Activated CD4-positive, alpha-beta T cell treated with anti-CD3 and anti-CD28 coated beads for 4 hours (primary cell): ENCODE measurements at regions not wholly inside any gene's neighbourhood (a gene's known extent, or its start where the extent isn't known, plus 50 kb on each side); places are given as distances from the start of the nearest gene placed in this dataset.

Source experiments
- DNase-seq, 2 donors: peaks; one replicate each; pipeline ENCODE4 v3.0.0-alpha.2; 2020

DNA sequence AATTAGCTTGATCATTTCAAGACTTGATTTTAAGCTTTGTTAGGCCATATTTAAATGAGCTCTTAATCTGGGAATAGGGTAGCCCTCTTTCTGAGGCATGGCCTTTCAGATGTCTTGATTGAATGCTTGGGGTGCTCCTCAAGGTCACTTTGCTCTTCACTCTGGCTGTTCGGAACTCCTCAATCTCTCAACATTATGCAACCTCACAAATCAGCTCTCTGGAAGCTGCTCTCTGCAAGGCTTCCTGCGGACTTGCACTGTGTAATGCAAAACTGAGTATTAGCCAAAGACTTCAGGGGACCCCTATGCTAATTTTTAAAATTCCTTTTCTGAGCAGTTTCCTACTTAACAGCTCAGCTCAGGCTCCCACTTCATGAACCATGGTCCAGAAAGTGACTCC is 398.3 kb downstream of the PRDM5 start:
- DNase-seq: no peak

GRCh38 chr4:120520761-120521160 is 401.8 kb downstream of the PRDM5 start:
- DNase-seq: no peak

DNA sequence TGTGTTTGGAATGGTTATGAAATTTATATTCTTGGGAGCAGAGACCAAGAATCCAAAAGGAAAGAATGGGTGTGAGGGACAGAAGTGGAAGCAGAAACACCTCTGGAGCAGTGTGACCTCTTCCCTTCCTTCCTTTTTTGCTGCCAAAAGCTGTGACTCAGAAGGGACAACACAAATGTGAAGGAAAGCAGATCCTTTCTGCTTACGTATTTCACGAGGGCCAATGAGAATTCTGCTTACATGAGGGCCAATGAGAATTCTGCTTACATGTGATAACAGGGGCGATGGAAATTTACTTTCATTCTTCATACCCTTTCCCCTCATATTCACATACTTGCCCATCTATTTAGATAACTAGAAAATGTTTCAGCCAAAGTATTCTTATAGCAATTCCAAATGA is 404.6 kb downstream of the PRDM5 start:
- DNase-seq: no peak

GRCh38 chr4:120509719-120510118 is 412.8 kb downstream of the PRDM5 start:
- no peak for DNase-seq

- no peak for DNase-seq
Measured at GRCh38 chr4:120509222-120509621, 413.3 kb downstream of the PRDM5 start.

- DNase-seq: no peak
Measured at GRCh38 chr4:120508036-120508435, 414.5 kb downstream of the PRDM5 start.

DNA sequence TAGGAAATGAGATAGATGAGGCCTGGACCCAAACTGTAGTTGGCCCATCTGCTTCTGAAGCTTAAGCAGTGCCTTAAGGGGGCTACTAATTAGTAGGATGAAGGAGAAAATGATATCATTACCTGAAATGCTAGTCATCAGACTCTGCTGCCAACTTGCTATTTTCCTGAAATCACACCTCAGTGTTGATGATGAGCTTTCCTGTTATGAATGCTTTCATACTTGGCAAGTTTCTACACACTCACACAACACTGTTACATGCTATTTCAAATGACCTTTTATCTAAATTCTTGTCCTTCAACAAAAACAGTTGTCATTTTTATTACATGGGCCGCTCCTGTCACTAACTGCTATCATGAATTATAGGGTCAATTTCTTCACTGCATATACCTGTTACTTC is 416.0 kb downstream of the PRDM5 start:
- DNase-seq: no peak

- no peak for DNase-seq
Measured at GRCh38 chr4:120498678-120499077, 423.8 kb downstream of the PRDM5 start.

DNA sequence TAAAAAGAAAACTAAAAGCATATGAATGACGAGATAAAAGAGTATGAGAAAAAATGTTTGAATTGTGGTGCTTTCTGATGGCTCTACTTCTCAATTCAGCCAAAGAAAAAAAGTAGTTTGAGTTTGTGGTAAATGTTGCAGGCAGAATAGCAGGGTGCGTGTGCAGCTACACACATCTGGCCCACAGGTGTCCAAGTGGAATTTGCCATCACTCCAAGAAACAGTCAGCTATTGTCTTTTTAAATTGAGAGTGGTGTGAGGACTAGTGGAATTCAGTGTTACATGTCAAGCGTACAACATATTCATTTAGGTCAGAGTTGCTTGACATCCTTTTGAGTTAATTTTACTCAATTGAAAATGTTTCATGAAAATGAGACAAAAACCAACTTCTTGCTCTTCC is 424.8 kb upstream of the MAD2L1 start:
- no peak for DNase-seq

GRCh38 chr4:120481756-120482155 is 415.1 kb upstream of the MAD2L1 start:
- DNase-seq: no peak

GRCh38 chr4:120472447-120473131 is 405.9 kb upstream of the MAD2L1 start:
- DNase-seq: no peak

DNA sequence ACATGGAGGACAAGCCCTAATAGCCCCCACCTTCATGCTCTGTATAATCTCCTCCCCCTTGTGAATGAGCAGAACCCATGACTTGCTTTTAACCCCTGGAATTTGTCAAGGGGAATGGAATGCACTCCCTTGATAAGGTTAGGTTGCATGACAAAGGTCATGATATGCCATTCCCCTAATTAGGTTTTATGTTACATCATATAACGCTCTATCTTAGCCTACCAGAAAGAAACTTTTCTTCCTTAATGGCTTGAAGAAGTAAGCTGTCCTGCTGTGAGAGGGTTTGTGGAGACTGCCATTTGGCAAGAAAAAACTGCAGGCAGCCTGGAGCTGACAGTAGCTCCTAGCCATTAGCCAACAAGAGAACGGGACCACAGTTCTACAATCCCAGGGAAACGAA is 399.8 kb upstream of the MAD2L1 start:
- DNase-seq: no peak

DNA sequence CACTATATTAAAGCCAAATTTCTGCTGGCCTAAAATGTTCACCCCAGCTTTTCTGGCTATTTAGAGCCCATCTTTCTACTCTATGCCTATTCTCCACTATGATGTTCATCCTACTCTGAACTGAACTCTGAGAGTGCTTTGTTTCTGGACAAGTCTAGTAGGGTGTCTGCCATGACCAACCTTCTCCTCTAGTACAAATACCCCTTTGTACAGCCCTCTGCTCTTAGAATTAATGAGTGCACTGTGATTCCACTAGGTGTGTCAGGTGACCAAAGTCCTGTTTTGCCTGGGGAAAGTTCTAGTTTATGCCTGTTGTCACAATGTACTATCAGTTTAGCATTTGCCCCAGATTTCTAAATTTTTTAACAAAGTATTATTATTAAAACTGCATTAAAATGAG is 388.1 kb upstream of the MAD2L1 start:
- DNase-seq: no peak

GRCh38 chr4:120452536-120452935 is 385.9 kb upstream of the MAD2L1 start:
- DNase-seq: no peak

GRCh38 chr4:120452001-120452400 is 385.4 kb upstream of the MAD2L1 start:
- DNase-seq: no peak

DNA sequence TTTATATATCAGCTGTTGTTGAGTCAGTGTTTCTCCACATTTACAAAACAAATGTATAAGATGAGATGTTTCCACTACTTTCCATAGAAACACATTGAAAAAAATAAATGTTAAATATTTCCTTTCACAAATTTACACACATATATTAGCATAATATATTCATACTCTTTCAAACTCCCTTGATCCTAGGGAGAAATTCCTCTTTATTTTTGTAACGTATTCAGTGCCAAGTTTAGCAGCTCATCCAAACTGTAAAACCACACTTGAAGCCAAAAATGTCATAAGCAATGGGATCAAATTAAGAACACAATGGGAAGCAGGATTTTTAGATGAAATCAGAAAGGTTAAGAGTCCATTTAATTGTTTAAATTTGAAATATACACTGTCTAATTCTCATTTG is 381.1 kb upstream of the MAD2L1 start:
- DNase-seq: no peak

DNA sequence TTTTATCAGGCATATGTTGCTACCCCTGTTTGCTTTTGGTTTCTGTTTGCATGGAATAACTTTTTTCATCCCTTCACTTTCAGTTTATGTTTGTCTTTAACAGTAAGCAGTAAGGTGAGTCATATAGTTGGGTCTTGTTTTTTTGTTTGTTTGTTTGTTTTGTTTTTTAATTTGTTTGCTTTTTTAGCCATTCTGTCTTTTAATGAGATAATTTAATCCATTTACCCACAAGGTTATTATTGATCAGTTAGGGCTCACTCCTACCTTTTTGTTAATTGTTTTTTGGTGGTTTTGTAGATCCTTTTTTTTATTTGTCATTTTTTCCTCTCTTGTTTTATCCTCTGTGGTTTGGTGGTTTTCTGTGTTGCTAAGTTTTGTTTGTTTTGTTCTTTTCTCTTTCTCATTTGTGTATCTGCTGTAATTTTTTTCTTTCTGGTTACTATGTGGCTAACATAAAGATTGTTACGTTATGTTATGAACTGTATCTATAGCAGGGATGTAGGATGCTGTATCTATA is 379.5 kb upstream of the MAD2L1 start:
- DNase-seq: no peak

- DNase-seq: no peak
Measured at GRCh38 chr4:120445186-120445585, 378.5 kb upstream of the MAD2L1 start.

- no peak for DNase-seq
Measured at GRCh38 chr4:120443116-120443515, 376.5 kb upstream of the MAD2L1 start.

- DNase-seq: no peak
Measured at GRCh38 chr4:120440730-120441129, 374.1 kb upstream of the MAD2L1 start.

GRCh38 chr4:120435179-120435578 is 368.5 kb upstream of the MAD2L1 start:
- DNase-seq: no peak

GRCh38 chr4:120434756-120435155 is 368.1 kb upstream of the MAD2L1 start:
- no peak for DNase-seq

GRCh38 chr4:120432301-120432860 is 365.7 kb upstream of the MAD2L1 start:
- DNase-seq: no peak

DNA sequence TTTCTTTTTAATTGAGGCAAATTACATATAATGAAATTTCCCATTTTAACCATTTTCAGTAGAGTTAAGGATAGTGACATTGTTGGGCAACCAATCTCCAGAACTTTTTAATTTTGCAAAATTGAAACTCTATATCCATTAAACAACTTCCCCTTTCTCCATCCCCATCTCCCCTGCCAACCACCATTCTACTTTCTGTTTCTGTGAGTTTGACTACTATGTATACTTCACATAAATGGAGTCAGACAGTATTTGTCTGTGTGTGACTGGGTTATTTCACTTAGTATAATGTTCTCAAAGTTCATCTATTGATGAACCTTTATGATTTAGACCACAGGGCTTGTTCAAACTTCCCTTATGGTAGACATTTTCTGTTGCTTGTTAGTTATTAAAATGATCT is 364.5 kb upstream of the MAD2L1 start:
- DNase-seq: no peak

DNA sequence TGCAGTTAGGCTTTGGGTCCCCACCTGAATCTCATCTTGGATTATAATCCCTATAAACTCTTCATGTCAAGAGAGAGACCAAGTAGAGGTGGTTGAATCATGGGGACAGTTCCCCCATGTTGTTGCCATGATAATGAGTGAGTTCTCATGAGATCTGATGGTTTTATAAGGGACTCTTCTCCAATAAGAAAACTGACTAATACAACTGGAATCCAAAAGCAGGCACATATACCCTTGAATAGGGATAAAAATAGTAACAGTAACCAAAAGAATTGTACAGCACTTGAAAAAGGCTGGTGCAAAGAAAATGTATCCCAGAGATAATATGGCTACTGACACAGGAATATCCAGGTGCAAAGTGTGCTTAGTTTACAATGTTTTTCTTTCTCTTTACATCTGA is 351.5 kb upstream of the MAD2L1 start:
- no peak for DNase-seq
